ENCODE measurements at regions not wholly inside any gene's neighbourhood (a gene's known extent, or its start where the extent isn't known, plus 50 kb on each side); places are given as distances from the start of the nearest gene placed in this dataset.
A peak's percentile ranks its signal among the peaks of the same experiment; 100 is the strongest.

- ChIA-PET RAD21 (ENCODE audit: low non-redundant PET in 1 of 2, low total read pairs in 2 of 2, uncharacterized antibody in 2 of 2, unreplicated experiment in 2 of 2) (no interaction called here), CTCF (no interaction called here), POLR2A (no interaction called here)
- Histone ChIP-seq H4K20me1 (ENCODE audit: insufficient read depth) (no peaks in the 10 kb centered on the region), H3K9me2 (ENCODE audit: insufficient read depth) (no peaks in the 10 kb centered on the region), H3K4me3 (replicated peaks in 1 of 2; ENCODE audit: low read depth in 1 of 2, low read length in 2 of 2) (peak overlapping the region in 1 of 2 experiments; percentile 15; a peak in 1 of 4 replicates), H2AFZ (ENCODE audit: low read depth, low read length, poor library complexity, severe bottlenecking) (peak overlapping the region; percentile 67), H3K36me3 (ENCODE audit: control insufficient read depth in 1 of 2, insufficient read depth in 2 of 2, low read length in 2 of 2) (no peaks in the 10 kb centered on the region), H3K9ac (ENCODE audit: low read length) (no peak overlapping the region), H3K79me2 (ENCODE audit: insufficient read depth, low read length) (no peaks in the 10 kb centered on the region), H3K9me3 (ENCODE audit: control insufficient read depth in 1 of 2, insufficient read depth in 1 of 2, low read depth in 1 of 2, low read length in 2 of 2) (no peaks in the 10 kb centered on the region), H3K4me1 (ENCODE audit: control insufficient read depth in 1 of 2, insufficient read depth in 2 of 2, low read length in 2 of 2) (peaks cover 6 to 29% of the 10 kb centered on the region in 2 experiments; a peak in 3 of 4 replicates), H3K27ac (ENCODE audit: low read depth, low read length) (no peak overlapping the region), H3K4me2 (ENCODE audit: low read length) (peak overlapping the region; percentile 67), H3K27me3 (ENCODE audit: insufficient read depth, low read length) (no peaks in the 10 kb centered on the region)
- intact Hi-C loops (cut with micrococcal nuclease) = no loop called here
- peak; percentile 81 for ATAC-seq
- DNase-seq (ENCODE audit: low read depth, low spot score) = no peak
- BruUV-seq (replicated peaks) = no TSS peak
- TF ChIP-seq TCF7L2 (IDR thresholded peaks at IDR 0.05; ENCODE audit: borderline replicate concordance, extremely low read depth, insufficient read depth, insufficient read length) (peak; percentile 75), SIN3A (IDR thresholded peaks at IDR 0.05; ENCODE audit: low read depth) (no peak), FOSL1 (IDR thresholded peaks at IDR 0.05; ENCODE audit: low read depth) (0 out of 2 replicates have a peak, but pooled peaks have one; percentile 14), JUND (IDR thresholded peaks at IDR 0.05) (0 out of 2 replicates have a peak, but pooled peaks have one; percentile 10), MAX (IDR thresholded peaks at IDR 0.05) (no peak), ELF1 (IDR thresholded peaks at IDR 0.05; ENCODE audit: borderline replicate concordance, low read depth) (no peak)
Measured at GRCh38 chr13:34357435-34358232, 539.7 kb downstream of the RFC3 start.

- ATAC-seq (no peak), DNase-seq (ENCODE audit: low read depth, low spot score) (no peak)
- H4K20me1 ChIP-seq (ENCODE audit: insufficient read depth) = no peaks in the 10 kb centered on the region
- POLR2A ChIA-PET = no interaction called here
- H3K27me3 ChIP-seq (ENCODE audit: insufficient read depth, low read length) = no peaks in the 10 kb centered on the region
- intact Hi-C loops (cut with micrococcal nuclease) = no loop called here
- H3K9ac ChIP-seq (ENCODE audit: low read length) = no peak overlapping the region
- BruUV-seq (replicated peaks) = no TSS peak
- H2AFZ ChIP-seq (ENCODE audit: low read depth, low read length, poor library complexity, severe bottlenecking) = no peak overlapping the region
- H3K36me3 ChIP-seq (ENCODE audit: control insufficient read depth in 1 of 2, insufficient read depth in 2 of 2, low read length in 2 of 2) = no peaks in the 10 kb centered on the region
- H3K4me1 ChIP-seq (ENCODE audit: control insufficient read depth in 1 of 2, insufficient read depth in 2 of 2, low read length in 2 of 2) = peaks cover 6 to 29% of the 10 kb centered on the region in 2 experiments; a peak in 3 of 4 replicates
- no peak overlapping the region for H3K4me2 ChIP-seq (ENCODE audit: low read length)
- RAD21 ChIA-PET (ENCODE audit: low non-redundant PET in 1 of 2, low total read pairs in 2 of 2, uncharacterized antibody in 2 of 2, unreplicated experiment in 2 of 2) = no interaction called here
- no peaks in the 10 kb centered on the region for H3K9me2 ChIP-seq (ENCODE audit: insufficient read depth)
- CTCF ChIA-PET = no interaction called here
- no peak overlapping the region for H3K4me3 ChIP-seq (replicated peaks in 1 of 2; ENCODE audit: low read depth in 1 of 2, low read length in 2 of 2)
- TF ChIP-seq EZH2 (IDR thresholded peaks at IDR 0.05) = no peak
- no peak overlapping the region for H3K27ac ChIP-seq (ENCODE audit: low read depth, low read length)
- no peaks in the 10 kb centered on the region for H3K79me2 ChIP-seq (ENCODE audit: insufficient read depth, low read length)
- no peaks in the 10 kb centered on the region for H3K9me3 ChIP-seq (ENCODE audit: control insufficient read depth in 1 of 2, insufficient read depth in 1 of 2, low read depth in 1 of 2, low read length in 2 of 2)
Measured at GRCh38 chr13:34358811-34359513, 541.0 kb downstream of the RFC3 start.
